Right cardiac atrium (tissue), 5 donors: ENCODE measurements at regions not wholly inside any gene's neighbourhood (a gene's known extent, or its start where the extent isn't known, plus 50 kb on each side); places are given as distances from the start of the nearest gene placed in this dataset.
A peak's percentile ranks its signal among the peaks of the same experiment; 100 is the strongest.
"Not testable (repeated sequence)": the region's sequence is repeated elsewhere in the genome, so short reads cannot be mapped to it uniquely, and the experiment has no call there.

Source experiments
- ATAC-seq, 2 donors: fragments of 200-7000 bp; cut with Tn5 transposase; one replicate each; pipeline versions ENCODE4 v1.8.0 to v1.9.1; 2020; ENCODE audit warnings: moderate library complexity in 2 of 2, mild to moderate bottlenecking in 1 of 2
- DNase-seq, 3 donors: peaks; one replicate each; pipeline ENCODE4 v3.0.0-alpha.2; 2020
- H3K27ac ChIP-seq: one replicate; pipeline ENCODE4 v1.5.1; 2013; ENCODE audit warnings: mild to moderate bottlenecking, low read length, control low read depth, moderate library complexity
- H3K27me3 ChIP-seq: one replicate; pipeline ENCODE4 v1.6.1; 2013; ENCODE audit not compliant: control insufficient read depth, insufficient read depth
- H3K4me1 ChIP-seq: one replicate; pipeline ENCODE4 v1.6.1; 2013; ENCODE audit warnings: low read length; ENCODE audit not compliant: control insufficient read depth, insufficient read depth
- H3K4me3 ChIP-seq: one replicate; pipeline ENCODE4 v1.5.1; 2013; ENCODE audit warnings: low read length, control low read depth
- H3K9me3 ChIP-seq: one replicate; pipeline ENCODE4 v1.6.1; 2013; ENCODE audit warnings: low read length; ENCODE audit not compliant: control insufficient read depth
- WGBS: extraction: QIAGEN DNeasy Blood & Tissue Kit; methylation state at CpG from one replicate; pipeline ENCODE4 v1.1.7; 2013; 5-methylcytosine and 5-hydroxymethylcytosine counted together
- intact Hi-C, 4 donors: fragments of 100-400 bp; cut with DNase I; formaldehyde crosslinking; loops; one replicate each; pipeline versions ENCODE4 v1.11.0 to v1.14.0; 2022 to 2023
- donor health status: healthy with polysubstance abuse.
- donor health status: DM: no; HTN: yes; CAD: no.
- donor health status: DM: no; HTN: no; CAD: no.
- donor health status: DM: no; HTN: yes; CAD: no; lungs with severe emphysema.
- donor health status: DM: yes; HTN: yes; CAD: no.

DNA sequence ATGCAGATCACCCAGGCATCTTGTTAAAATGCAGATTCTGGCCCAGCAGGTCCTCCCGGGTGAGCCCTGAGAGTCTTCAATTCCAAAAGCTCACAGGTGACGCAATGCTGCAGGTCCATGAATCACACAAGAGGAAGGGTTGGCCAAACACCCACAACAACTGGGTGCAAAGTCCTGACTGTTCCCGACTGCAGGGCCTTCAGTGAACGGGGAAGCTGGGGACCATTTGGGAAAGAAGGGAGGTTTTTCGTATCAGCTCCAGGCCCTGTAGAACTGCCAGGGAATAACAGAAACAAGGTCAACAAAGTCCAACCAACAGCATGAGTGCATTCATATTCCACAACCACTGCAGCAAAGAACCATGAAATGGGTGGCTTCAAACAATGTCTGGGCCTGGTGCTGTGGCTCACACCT lies 106.1 kb upstream of the ROPN1B start:
- H3K4me1 ChIP-seq, intact Hi-C loops, H3K27ac ChIP-seq, H3K4me3 ChIP-seq, H3K9me3 ChIP-seq, ATAC-seq, DNase-seq, H3K27me3 ChIP-seq: not testable (repeated sequence)
- 73% methylated on average over 5 of the region's 5 CpGs for WGBS

DNA sequence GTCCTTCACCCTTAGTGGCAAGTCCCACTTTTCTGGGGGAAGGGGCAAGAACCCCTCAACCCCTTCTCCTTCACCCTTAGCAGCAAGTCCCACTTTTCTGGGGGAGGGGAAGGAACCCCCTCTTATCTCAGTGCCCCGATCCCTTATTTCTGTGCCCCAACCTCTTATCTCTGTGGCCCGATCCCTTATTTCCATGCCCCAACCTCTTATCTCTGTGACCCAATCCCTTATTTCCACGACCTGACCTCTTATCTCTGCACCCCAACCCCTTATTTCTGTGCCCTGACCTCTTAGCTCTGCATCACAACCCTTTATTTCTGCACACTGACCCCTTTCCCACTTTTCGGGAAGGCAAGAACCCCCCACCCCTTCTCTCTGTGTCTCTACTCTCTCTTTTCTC lies 104.4 kb upstream of the ROPN1B start:
- DNase-seq, H3K4me3 ChIP-seq, ATAC-seq, H3K27ac ChIP-seq, intact Hi-C loops, H3K27me3 ChIP-seq, H3K9me3 ChIP-seq, H3K4me1 ChIP-seq: not testable (repeated sequence)
- 76% methylated on average over 4 of the region's 4 CpGs for WGBS

DNA sequence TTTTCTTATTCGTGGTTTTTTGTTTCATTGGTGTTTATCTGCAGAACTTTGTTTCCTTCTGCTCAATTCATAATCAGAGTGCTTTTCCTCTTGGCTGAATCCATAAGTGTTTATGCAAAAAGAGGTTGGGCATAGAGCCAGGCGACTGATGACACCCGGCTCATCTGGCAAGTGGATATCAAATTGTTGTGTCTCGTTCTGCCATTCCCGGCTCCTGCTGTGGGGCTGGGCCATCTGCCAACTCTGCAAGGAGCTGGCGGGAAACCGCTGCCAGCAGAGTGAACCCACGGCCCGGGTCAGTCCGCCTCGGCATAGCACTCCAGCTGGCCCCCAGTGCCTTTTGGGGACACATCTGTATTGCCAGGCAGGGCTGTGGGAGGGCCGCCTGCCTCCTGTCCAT lies 83.0 kb upstream of the ROPN1B start:
- intact Hi-C loops, H3K27ac ChIP-seq, H3K4me1 ChIP-seq, H3K4me3 ChIP-seq, H3K9me3 ChIP-seq, H3K27me3 ChIP-seq: not testable (repeated sequence)
- ATAC-seq: peak in 1 of 2 donors; percentile 67
- peak; percentile 84 to 94 (median 94) for DNase-seq
- WGBS: 11% methylated on average over 12 of the region's 12 CpGs

DNA sequence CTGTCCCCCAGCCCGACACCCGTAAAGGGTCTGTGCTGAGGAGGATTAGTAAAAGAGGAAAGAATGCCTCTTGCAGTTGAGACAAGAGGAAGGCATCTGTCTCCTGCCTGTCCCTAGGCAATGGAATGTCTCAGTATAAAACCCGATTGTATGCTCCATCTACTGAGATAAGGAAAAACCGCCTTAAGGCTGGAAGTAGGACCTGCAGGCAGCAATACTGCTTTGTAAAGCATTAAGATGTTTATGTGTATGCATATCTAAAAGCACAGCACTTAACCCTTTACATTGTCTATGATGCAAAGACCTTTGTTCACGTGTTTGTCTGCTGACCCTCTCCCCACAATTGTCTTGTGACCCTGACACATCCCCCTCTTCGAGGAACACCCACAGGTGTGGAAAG lies 69.8 kb upstream of the ROPN1B start:
- DNase-seq, intact Hi-C loops, ATAC-seq, H3K4me1 ChIP-seq, H3K9me3 ChIP-seq, H3K27me3 ChIP-seq, H3K4me3 ChIP-seq, H3K27ac ChIP-seq: not testable (repeated sequence)
- WGBS: 80% methylated on average over 6 of the region's 6 CpGs

DNA sequence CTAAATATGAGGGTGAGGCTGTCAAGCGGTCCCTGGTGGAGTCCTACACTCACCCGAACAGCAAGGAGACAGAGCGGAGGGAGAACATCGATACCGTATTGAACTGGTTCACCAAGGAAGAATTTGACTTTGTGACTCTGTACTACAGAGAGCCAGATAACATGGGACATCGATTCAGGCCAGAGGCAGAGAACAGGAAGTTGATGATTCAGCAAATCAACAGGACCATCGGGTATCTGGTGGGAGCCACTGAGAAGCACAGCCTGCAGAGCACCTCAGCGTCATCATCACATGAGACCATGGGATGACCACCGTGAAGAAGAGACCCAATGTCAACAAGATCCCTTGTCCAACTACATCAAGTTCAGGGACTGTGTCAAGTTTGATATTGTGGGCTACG lies 67.5 kb upstream of the ROPN1B start:
- H3K4me1 ChIP-seq, H3K9me3 ChIP-seq, ATAC-seq, H3K27ac ChIP-seq, intact Hi-C loops, DNase-seq, H3K4me3 ChIP-seq, H3K27me3 ChIP-seq: not testable (repeated sequence)
- WGBS: 90% methylated on average over 10 of the region's 10 CpGs

DNA sequence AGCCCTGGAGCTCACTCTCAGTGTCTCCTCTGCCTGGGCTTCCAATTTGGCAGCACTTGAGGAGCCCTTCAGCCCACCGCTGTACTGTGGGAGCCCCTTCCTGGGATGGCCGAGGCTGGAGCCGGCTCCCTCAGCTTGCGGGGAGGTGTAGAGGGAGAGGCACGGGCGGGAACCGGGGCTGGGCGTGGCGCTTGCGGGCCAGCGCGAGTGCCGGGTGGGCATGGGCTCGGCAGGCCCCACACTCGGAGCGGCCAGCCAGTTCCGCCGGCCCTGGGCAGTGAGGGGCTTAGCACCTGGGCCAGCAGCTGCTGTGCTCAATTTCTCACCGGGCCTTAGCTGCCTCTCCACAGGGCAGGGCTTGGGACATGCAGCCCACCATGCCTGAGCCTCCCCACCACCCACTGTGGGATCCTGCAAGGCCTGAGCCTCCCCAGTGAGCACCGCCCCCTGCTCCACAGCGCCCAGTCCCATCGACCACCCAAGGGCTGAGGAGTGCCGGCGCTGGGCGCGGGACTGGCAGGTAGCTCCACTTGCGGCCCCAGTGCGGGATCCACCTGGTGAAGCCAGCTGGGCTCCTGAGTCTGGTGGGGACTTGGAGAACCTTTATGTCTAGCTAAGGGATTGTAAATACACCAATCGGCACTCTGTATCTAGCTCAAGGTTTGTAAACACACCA lies 65.1 kb upstream of the ROPN1B start:
- intact Hi-C loops, H3K27ac ChIP-seq, H3K27me3 ChIP-seq, DNase-seq, H3K4me1 ChIP-seq, ATAC-seq, H3K9me3 ChIP-seq, H3K4me3 ChIP-seq: not testable (repeated sequence)
- 99% methylated on average over 29 of the region's 29 CpGs for WGBS

DNA sequence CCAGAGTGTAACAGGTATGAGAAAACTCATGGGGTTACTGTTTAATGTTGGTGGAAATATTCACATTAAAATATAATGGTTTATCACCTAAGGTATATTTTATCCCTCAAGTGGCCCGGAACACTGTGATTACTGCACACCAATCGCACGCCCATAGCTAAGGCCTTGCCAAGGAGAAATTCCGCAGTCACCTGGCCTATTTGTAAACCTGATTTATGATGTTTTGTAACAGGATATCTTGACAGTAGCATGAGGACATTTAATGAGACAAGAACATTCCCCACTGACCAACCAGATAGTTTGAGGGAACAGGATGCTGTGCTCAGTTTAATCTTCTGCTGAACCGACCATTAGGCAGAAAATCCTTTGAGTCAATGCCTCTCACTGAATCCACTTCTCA lies 61.7 kb upstream of the ROPN1B start:
- DNase-seq, H3K4me3 ChIP-seq, ATAC-seq, H3K9me3 ChIP-seq, H3K27me3 ChIP-seq, H3K27ac ChIP-seq, intact Hi-C loops, H3K4me1 ChIP-seq: not testable (repeated sequence)
- 95% methylated on average over 5 of the region's 5 CpGs for WGBS

DNA sequence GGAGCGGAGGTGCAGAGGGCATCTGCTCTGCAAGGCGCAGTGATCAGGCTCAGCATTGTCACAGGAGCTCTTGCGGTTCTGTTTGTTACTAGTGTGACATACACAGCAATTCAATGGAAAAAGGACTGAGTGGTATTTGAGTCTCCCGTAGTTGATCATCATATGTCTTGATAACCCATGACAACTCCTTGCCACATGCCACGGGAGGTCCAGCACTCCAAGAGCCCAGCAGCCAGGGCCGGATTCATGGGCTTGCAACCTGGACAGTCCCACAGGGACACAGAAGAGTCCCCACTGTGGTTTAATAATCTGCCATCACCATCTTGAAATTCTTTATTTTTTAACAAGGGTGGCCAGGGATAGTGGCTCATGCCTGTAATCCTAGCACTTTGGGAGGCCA lies 58.1 kb upstream of the ROPN1B start:
- ATAC-seq, H3K4me1 ChIP-seq, DNase-seq, H3K27me3 ChIP-seq, intact Hi-C loops, H3K4me3 ChIP-seq, H3K9me3 ChIP-seq, H3K27ac ChIP-seq: not testable (repeated sequence)
- WGBS: 82% methylated on average over 6 of the region's 6 CpGs

DNA sequence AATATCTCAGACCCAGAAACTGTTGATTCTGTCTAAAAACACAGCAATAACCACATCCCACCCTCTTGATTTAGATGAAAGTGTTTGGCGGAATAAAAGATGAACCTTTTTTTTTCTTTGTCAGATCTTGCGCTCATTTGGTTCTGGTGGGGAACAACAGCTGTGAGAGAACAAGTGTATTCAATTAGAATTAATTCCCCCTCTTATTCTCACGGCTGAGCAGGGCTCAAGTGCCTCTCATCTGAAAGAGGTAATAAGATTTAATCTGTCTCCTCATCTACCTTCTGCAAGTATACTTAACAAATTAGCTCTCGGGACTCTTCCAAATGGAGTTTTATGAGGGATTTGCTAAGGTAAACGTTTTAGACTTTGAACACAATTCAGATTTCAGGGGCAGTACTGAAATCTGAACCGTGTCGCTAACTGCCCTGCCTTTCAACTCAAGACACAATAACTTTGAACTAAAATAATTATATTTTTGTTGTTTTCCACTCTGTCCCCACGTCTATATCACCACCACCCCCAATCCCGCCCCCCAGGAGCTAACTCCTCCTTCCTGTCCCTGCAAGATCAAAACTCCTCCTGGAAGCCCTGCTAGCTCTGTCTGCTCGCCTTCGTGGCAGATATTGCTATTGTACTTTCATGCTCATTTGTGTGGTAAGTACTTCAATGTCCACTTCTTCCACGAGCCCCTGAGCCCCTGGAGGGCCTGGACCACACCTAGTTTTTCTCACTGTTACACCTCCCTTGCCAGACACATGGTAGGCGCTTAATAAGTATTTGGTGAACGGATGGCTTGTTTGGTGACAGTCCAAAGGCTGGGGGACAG lies 54.2 kb upstream of the ROPN1B start:
- ATAC-seq, H3K27me3 ChIP-seq, H3K4me1 ChIP-seq, DNase-seq, H3K9me3 ChIP-seq, intact Hi-C loops: not testable (repeated sequence)
- Histone ChIP-seq H3K27ac (peak overlapping the region; percentile 36), H3K4me3 (peak overlapping the region; percentile 53)
- WGBS: 29% methylated on average over 14 of the region's 14 CpGs

DNA sequence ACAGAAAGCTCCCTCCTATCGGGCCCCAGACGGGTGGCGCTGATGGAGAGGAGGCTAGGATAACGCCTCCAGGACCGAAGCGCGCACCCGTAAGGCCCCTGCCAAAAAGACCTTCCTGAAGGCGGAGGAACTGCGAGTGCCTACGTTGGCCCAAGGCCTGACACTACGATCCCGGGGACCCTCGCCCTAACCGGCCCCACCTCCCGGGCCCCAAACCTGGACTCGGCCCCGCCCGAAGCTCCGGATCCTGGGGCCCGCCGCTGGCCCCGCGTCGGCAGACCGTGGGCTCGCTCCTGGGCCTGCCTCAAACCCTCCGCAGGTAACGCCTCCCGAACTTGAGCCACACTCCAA lies 53.6 kb upstream of the ROPN1B start:
- ATAC-seq, H3K27me3 ChIP-seq, H3K9me3 ChIP-seq, intact Hi-C loops, DNase-seq, H3K4me1 ChIP-seq: not testable (repeated sequence)
- under 1% methylated on average over 30 of the region's 30 CpGs for WGBS
- Histone ChIP-seq H3K27ac (peak overlapping the region; percentile 36), H3K4me3 (peak overlapping the region; percentile 53)

DNA sequence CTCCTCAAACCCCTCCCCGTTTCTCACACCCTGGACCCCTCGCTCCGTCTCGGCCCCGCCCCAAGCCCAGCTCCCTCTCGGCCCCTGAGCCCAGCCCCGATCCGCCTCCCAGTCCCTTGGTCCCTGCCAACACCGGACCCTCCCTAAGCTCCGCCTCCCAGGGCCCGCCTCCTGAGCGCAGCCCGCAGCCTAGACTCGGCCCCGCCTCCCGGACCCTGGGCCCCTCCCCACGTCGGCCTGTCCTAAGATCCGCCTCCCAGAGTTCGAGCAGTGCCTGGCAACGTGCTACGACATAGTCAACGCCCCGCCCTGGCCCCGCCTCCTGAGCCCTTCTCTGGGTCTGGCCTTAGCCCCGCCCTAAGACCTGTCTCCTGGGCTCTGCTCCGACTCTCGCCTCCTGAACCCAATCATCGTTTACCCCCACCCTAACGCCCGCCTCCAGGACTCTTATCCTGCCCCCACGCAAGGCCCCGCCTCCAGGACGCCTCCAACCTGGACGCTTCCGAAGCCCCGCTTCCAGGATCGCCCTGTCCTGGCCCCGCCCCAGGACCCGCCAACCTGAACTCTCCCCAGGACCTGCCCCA lies 53.1 kb upstream of the ROPN1B start:
- peak overlapping the region; percentile 53 for H3K4me3 ChIP-seq
- H3K4me1 ChIP-seq, H3K9me3 ChIP-seq, H3K27me3 ChIP-seq, intact Hi-C loops: not testable (repeated sequence)
- WGBS: under 1% methylated on average over 40 of the region's 40 CpGs
- ATAC-seq (peak; percentile 95 to 96), DNase-seq (peak; percentile 100)
- H3K27ac ChIP-seq: peak overlapping the region; percentile 33
